ENCODE measurements at regions not wholly inside any gene's neighbourhood (a gene's known extent, or its start where the extent isn't known, plus 50 kb on each side); places are given as distances from the start of the nearest gene placed in this dataset.

DNA sequence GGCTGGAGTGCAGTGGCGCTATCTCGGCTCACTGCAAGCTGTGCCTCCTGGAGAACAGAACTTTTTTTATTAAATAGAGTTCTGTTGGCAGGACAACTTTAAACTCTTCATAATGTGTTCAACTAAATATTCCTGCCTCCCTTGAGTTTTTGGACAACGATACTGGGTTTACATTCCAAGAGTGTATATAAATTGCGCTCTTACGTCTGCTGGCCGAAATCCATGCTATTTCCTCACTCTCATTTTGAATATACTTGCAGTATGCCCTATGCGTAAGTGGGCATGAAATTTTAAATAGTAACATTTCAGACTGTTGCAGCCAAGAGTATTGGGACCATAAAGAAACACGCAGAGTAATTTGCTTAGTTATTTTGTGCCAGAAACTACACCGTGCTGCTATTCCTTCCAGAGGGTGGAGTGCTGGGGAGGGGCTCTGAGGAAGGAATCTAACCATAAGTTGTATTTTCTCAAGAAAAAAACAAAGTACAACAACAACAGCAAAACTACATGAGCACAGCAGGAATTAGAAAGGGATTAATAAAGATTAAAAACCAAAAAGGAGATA lies 480.0 kb downstream of the NLGN4X start:
- no peaks in the 10 kb centered on the region for H3K27me3 ChIP-seq (ENCODE audit: low read depth)
- no peak overlapping the region for H3K4me3 ChIP-seq
- no peaks in the 10 kb centered on the region for H3K9me3 ChIP-seq
- in situ Hi-C loops (cut with MboI; ENCODE audit: low sequenced_read_pairs), result no loop called here
- H3K4me1 ChIP-seq, result no peaks in the 10 kb centered on the region
- H3K36me3 ChIP-seq (replicated peaks), result no peaks in the 10 kb centered on the region
- no peak for DNase-seq (ENCODE audit: low spot score in 2 of 2)

DNA sequence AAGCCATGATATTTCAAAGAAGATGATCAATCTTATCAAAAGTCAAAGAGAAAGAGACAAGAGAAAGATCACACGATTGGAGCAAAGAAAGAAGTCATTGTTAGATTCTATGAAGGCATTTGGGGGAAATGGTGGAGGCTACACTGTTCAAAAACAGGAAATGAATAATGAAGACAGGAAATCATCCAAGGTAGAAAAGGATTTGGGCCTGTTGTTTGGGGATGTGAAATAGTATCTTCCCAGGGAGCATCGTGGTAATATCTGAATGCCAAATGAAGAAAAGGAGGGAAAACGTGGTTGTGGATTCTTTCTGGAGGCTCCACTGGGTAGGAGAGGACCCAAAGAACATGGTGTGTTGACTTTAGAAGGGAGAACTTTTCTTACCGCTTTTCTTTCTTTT lies 482.4 kb downstream of the NLGN4X start:
- Histone ChIP-seq H3K9me3 (no peaks in the 10 kb centered on the region), H3K4me3 (no peak overlapping the region), H3K36me3 (replicated peaks) (no peaks in the 10 kb centered on the region), H3K4me1 (no peaks in the 10 kb centered on the region), H3K27me3 (ENCODE audit: low read depth) (no peaks in the 10 kb centered on the region)
- no peak for DNase-seq (ENCODE audit: low spot score in 2 of 2)
- in situ Hi-C loops (cut with MboI; ENCODE audit: low sequenced_read_pairs), result no loop called here

DNA sequence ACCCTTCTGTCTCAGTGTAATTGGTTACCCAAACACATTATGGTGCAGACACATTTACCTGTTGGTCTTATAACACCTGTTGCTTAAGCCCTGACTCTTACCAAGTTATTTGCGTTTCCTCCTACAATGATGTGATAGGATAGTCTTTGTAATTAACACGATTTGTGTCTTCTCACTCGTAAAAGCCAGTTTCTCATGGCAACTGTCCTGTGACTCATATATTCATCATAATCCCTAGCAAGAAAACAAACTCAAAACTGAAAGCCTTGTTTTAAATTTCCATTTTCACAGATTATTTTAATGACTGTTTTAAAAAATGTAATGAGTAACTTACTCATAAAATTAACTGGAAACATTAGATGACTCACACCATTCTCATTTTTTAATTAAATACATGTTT lies 495.2 kb downstream of the NLGN4X start:
- no peaks in the 10 kb centered on the region for H3K9me3 ChIP-seq
- no peak for DNase-seq (ENCODE audit: low spot score in 2 of 2)
- no peaks in the 10 kb centered on the region for H3K4me1 ChIP-seq
- no peaks in the 10 kb centered on the region for H3K27me3 ChIP-seq (ENCODE audit: low read depth)
- no peak overlapping the region for H3K4me3 ChIP-seq
- no peaks in the 10 kb centered on the region for H3K36me3 ChIP-seq (replicated peaks)
- in situ Hi-C loops (cut with MboI; ENCODE audit: low sequenced_read_pairs), result no loop called here

DNA sequence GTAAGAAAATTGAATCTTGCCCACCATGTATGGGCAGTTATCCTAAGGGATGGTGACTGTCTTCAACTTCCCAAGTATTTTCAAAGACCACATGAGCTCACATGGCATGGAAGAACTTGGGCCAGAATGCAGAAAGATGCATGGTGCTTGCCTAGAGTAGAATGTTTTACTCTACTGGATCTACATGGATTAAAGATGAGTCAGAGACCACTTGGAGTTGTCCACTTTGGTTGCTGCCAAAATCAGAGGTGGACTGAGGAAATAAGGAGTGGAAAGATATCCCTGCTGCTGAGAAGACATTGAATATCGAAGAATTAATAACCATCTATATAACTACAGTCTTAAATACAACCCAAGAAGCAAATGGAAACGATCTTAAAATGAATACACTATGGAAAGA lies 498.1 kb downstream of the NLGN4X start:
- no peaks in the 10 kb centered on the region for H3K36me3 ChIP-seq (replicated peaks)
- no peak overlapping the region for H3K4me3 ChIP-seq
- in situ Hi-C loops (cut with MboI; ENCODE audit: low sequenced_read_pairs), result no loop called here
- H3K4me1 ChIP-seq, result no peaks in the 10 kb centered on the region
- no peaks in the 10 kb centered on the region for H3K9me3 ChIP-seq
- H3K27me3 ChIP-seq (ENCODE audit: low read depth), result no peaks in the 10 kb centered on the region
- DNase-seq (ENCODE audit: low spot score in 2 of 2), result no peak

DNA sequence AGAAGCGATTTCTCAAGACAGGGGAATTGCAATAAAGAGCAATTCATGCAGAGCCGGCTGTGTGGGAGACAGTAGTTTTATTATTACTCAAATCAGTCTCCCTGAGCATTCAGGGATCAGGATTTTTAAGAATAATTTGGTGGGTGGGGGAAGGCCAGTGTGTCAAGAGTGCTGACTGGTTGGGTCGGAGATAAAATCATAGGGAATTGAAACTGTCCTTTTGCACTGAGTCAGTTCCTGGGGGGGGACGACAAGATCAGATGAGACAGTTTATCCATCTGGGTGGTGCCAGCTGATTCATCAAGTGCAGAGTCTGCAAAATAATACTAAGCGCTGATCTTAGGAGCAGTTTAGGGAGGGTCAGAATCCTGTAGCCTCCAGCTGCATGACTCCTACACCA lies 502.4 kb downstream of the NLGN4X start:
- no peaks in the 10 kb centered on the region for H3K36me3 ChIP-seq (replicated peaks)
- in situ Hi-C loops (cut with MboI; ENCODE audit: low sequenced_read_pairs), result no loop called here
- no peaks in the 10 kb centered on the region for H3K4me1 ChIP-seq
- H3K4me3 ChIP-seq, result no peak overlapping the region
- H3K27me3 ChIP-seq (ENCODE audit: low read depth), result no peaks in the 10 kb centered on the region
- no peaks in the 10 kb centered on the region for H3K9me3 ChIP-seq
- DNase-seq (ENCODE audit: low spot score in 2 of 2), result no peak

DNA sequence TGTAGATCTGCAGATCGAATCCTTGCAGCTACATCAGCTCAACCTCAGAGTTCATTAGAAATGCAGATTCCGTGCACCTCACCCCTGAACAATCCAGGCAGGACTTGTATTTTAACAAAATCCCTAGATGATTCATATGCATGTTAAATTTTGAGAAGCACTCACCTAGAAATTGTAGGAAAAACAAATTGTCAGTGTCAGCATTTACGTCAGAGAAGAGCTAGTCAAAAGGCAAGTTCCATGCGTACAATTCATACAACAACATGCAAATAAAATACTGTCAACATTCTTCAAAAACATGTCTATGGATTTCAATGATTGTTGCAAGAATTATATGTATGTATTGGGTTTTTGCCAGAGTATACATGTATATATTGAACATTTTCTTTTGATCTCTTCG lies 504.5 kb downstream of the NLGN4X start:
- Histone ChIP-seq H3K4me3 (no peak overlapping the region), H3K9me3 (no peaks in the 10 kb centered on the region), H3K27me3 (ENCODE audit: low read depth) (no peaks in the 10 kb centered on the region), H3K36me3 (replicated peaks) (no peaks in the 10 kb centered on the region), H3K4me1 (no peaks in the 10 kb centered on the region)
- in situ Hi-C loops (cut with MboI; ENCODE audit: low sequenced_read_pairs), result no loop called here
- DNase-seq (ENCODE audit: low spot score in 2 of 2), result no peak

DNA sequence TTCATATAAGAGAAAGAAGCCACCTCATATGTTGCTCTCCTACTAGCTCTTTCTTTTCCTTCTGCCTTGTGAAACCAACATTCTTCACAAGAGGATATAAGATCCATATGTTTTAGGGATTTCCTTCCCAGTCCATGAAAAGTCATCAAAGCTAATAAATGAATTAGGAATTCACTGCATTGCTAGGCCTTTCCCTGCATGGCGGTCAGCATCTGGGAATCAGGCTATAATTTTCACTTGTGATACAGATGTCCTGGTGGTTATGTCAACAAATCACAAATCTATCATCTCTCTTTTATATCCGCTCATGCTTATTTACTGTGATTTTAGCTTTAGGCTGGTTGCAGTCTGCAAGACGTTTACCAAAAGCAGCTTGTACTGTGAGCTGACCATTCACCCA lies 510.0 kb downstream of the NLGN4X start:
- in situ Hi-C loops (cut with MboI; ENCODE audit: low sequenced_read_pairs), result no loop called here
- H3K9me3 ChIP-seq, result no peaks in the 10 kb centered on the region
- no peaks in the 10 kb centered on the region for H3K4me1 ChIP-seq
- H3K27me3 ChIP-seq (ENCODE audit: low read depth), result no peaks in the 10 kb centered on the region
- H3K4me3 ChIP-seq, result no peak overlapping the region
- DNase-seq (ENCODE audit: low spot score in 2 of 2), result no peak
- H3K36me3 ChIP-seq (replicated peaks), result no peaks in the 10 kb centered on the region

DNA sequence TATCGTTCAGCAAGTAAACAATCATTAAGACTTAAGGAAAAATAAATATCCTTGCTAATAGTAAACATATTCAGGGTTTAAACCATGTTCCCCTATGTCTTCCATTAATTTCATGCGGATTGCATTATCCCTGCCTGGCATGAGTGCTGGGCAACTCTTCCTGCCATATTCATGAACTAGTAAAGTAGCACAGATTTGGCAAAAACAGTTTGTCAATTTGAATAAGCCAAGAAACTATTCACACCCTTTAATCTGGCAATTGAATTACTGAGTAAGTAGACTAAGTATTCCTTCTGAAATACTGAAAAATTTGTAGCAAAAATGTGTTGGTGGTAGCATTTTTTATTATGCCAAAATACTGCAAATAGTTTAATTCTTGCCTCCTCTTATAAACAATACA lies 512.0 kb downstream of the NLGN4X start:
- no peaks in the 10 kb centered on the region for H3K27me3 ChIP-seq (ENCODE audit: low read depth)
- H3K4me3 ChIP-seq, result no peak overlapping the region
- no peaks in the 10 kb centered on the region for H3K4me1 ChIP-seq
- no peaks in the 10 kb centered on the region; the same call in 1 of the 2 replicates for H3K9me3 ChIP-seq
- no peaks in the 10 kb centered on the region for H3K36me3 ChIP-seq (replicated peaks)
- DNase-seq (ENCODE audit: low spot score in 2 of 2), result no peak
- in situ Hi-C loops (cut with MboI; ENCODE audit: low sequenced_read_pairs), result no loop called here

DNA sequence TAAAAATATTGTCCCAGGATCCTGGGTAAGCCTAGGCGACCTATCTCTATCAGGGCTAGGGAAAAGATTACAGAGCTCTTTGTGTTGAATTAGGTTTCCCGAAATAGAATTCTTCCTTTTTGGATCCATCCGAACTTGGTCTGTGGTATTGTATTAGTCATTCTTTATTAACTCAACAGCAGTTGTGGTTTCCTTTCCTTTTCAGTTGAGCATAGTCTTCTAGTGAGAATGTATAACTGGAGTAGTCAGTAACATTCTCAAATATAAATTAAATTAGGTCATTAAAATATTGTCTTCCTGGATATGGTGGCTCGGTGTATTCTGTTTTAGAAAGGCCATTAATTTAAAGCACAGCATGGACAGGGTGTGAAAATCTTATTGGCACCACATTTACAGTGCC lies 520.4 kb downstream of the NLGN4X start:
- Histone ChIP-seq H3K27me3 (ENCODE audit: low read depth) (no peaks in the 10 kb centered on the region), H3K36me3 (replicated peaks) (no peaks in the 10 kb centered on the region), H3K4me3 (no peak overlapping the region), H3K4me1 (no peaks in the 10 kb centered on the region), H3K9me3 (no peaks in the 10 kb centered on the region; the same call in 1 of the 2 replicates)
- in situ Hi-C loops (cut with MboI; ENCODE audit: low sequenced_read_pairs), result no loop called here
- no peak for DNase-seq (ENCODE audit: low spot score in 2 of 2)

DNA sequence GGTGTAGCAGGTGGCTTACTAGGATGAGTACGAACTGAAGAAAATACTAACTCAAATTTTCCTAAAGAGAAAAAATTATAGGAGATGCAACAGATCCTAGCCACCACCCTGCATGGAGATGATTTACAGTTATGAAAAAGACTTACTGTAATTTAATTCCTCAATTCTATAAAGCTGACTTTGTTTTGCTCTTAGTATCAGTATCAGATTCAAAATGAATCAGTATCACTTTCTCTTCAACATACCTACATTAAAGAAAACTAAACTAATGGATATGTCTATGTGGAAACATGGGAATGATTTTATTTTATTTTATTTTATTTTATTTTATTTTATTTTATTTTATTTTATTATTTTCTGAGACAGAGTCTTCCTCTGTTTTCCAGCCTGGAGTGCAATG lies 525.8 kb downstream of the NLGN4X start:
- Histone ChIP-seq H3K36me3 (replicated peaks) (no peaks in the 10 kb centered on the region), H3K27me3 (ENCODE audit: low read depth) (no peaks in the 10 kb centered on the region), H3K9me3 (no peaks in the 10 kb centered on the region), H3K4me1 (no peaks in the 10 kb centered on the region), H3K4me3 (no peak overlapping the region)
- no peak for DNase-seq (ENCODE audit: low spot score in 2 of 2)
- in situ Hi-C loops (cut with MboI; ENCODE audit: low sequenced_read_pairs), result no loop called here

DNA sequence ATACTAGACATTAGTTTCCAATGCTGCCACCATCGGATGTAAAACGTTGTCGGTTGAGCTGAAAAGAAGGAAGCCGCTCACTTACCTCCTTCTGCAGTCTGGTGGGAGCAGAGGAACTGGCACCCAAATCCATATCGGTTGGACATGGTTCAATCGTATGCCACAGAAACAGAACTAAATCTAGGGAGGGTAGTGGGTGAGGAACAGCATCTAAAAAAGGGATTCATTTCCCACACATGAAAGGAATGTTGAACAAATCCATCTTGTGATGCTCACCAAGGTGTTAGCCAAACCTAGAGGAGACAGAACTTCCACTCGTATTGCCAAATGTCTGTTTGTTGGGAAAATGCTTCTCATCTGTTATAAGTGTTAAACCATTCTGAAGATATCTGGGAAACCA lies 532.7 kb downstream of the NLGN4X start:
- H3K27me3 ChIP-seq (ENCODE audit: low read depth), result no peaks in the 10 kb centered on the region
- H3K9me3 ChIP-seq, result no peaks in the 10 kb centered on the region
- no peak for DNase-seq (ENCODE audit: low spot score in 2 of 2)
- in situ Hi-C loops (cut with MboI; ENCODE audit: low sequenced_read_pairs), result no loop called here
- H3K4me3 ChIP-seq, result no peak overlapping the region
- no peaks in the 10 kb centered on the region for H3K4me1 ChIP-seq
- H3K36me3 ChIP-seq (replicated peaks), result no peaks in the 10 kb centered on the region

DNA sequence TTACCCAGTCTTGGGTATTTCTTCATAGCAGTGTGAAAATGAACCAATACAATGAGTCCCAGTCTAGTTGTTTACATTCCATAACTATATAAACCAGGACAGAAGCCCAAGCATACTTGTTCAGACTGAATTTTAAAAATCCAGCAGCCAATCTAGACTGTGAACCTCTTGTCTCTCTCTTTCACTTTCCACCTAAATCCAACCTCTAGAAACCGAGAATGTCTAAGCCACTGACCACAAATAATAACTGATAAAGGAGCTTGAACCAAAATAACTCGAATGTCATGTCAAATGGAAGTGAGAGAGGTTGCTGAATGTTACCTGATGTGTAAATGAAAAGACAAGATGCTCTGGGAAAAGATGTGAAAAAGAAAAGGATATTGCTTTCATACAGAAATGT lies 544.7 kb downstream of the NLGN4X start:
- in situ Hi-C loops (cut with MboI; ENCODE audit: low sequenced_read_pairs), result no loop called here
- no peaks in the 10 kb centered on the region for H3K27me3 ChIP-seq (ENCODE audit: low read depth)
- H3K9me3 ChIP-seq, result no peaks in the 10 kb centered on the region
- H3K4me1 ChIP-seq, result no peaks in the 10 kb centered on the region
- DNase-seq (ENCODE audit: low spot score in 2 of 2), result no peak
- no peaks in the 10 kb centered on the region for H3K36me3 ChIP-seq (replicated peaks)
- H3K4me3 ChIP-seq, result no peak overlapping the region

DNA sequence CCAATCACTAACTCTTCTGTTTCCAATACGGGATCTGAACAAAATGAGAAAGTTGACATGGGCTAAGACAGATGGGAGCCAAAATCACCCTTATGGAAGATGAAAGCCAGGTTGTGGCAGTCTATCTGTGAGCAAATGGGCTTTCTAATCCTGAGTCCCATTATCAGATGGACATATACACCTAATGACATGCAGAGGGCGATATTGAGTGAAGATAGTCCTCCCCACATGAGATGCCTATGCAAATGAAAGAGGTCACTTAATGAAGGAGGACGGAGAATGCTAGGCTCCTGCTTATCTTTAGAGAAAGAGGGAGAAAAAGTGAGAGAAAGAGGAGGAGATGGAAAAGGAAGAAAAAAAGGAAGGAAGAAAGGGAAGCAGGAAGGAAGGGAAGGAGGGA lies 547.5 kb downstream of the NLGN4X start:
- no peaks in the 10 kb centered on the region for H3K4me1 ChIP-seq
- no peaks in the 10 kb centered on the region for H3K27me3 ChIP-seq (ENCODE audit: low read depth)
- no peaks in the 10 kb centered on the region for H3K9me3 ChIP-seq
- no peak for DNase-seq (ENCODE audit: low spot score in 2 of 2)
- in situ Hi-C loops (cut with MboI; ENCODE audit: low sequenced_read_pairs), result no loop called here
- H3K4me3 ChIP-seq, result no peak overlapping the region
- no peaks in the 10 kb centered on the region for H3K36me3 ChIP-seq (replicated peaks)

DNA sequence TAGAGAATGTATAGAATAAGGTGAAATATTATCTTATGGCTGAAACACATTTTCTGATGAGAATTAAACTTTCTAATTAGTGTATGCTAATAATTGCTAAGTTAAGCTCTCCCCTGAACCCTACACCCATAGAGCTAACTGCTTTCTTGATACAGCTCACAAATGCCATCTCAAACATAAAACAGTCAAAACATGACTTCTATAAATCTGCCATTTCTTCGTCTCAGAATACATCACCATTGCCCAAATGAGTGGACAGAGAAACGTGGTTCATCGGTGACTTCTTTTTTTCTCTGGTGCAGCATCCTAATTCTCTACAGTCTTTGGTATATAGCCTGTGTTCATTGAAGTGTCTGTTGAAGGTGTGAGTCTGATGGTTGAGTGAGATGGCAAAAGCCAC lies 554.6 kb downstream of the NLGN4X start:
- Histone ChIP-seq H3K4me3 (no peak overlapping the region), H3K4me1 (no peaks in the 10 kb centered on the region), H3K27me3 (ENCODE audit: low read depth) (no peaks in the 10 kb centered on the region), H3K9me3 (no peaks in the 10 kb centered on the region), H3K36me3 (replicated peaks) (no peaks in the 10 kb centered on the region)
- no peak for DNase-seq (ENCODE audit: low spot score in 2 of 2)
- in situ Hi-C loops (cut with MboI; ENCODE audit: low sequenced_read_pairs), result no loop called here

DNA sequence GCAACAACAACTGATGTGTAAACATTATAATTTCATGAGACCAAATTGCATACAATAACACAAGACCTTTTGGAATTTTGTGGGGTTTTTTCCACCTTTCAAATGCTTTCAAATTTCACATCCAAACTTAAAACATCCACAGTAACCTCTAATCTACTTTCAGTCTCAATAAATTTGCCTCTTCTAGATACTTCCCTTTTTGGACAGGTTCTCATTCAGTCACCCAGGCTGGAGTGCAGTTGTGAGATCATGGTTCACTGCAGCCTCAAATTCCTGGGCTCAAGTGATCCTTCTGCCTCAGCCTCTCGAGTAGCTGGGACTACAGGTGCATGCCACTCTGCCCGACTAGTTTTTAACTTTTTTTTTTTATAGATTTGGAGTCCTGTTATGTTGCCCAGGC lies 556.6 kb downstream of the NLGN4X start:
- Histone ChIP-seq H3K4me1 (no peaks in the 10 kb centered on the region), H3K27me3 (ENCODE audit: low read depth) (no peaks in the 10 kb centered on the region), H3K9me3 (no peaks in the 10 kb centered on the region), H3K36me3 (replicated peaks) (no peaks in the 10 kb centered on the region), H3K4me3 (no peak overlapping the region)
- no peak for DNase-seq (ENCODE audit: low spot score in 2 of 2)
- in situ Hi-C loops (cut with MboI; ENCODE audit: low sequenced_read_pairs), result no loop called here

Measured in HAP-1 (cell line).